ENCODE measurements at regions not wholly inside any gene's neighbourhood (a gene's known extent, or its start where the extent isn't known, plus 50 kb on each side); places are given as distances from the start of the nearest gene placed in this dataset.

- Mint-ChIP-seq H3K27me3 (no peaks in the 10 kb centered on the region), H3K36me3 (ENCODE audit: insufficient read depth) (no peaks in the 10 kb centered on the region), H3K4me1 (no peaks in the 10 kb centered on the region), H3K9me3 (peaks cover 6% of the 10 kb centered on the region), H3K27ac (ENCODE audit: low read depth) (no peak overlapping the region), H3K4me3 (no peak overlapping the region)
- ATAC-seq (replicated peaks; ENCODE audit: extremely low read depth, poor library complexity, severe bottlenecking) = no peak
- no peak for DNase-seq (ENCODE audit: low spot score in 2 of 2)
Observed at GRCh38 chr13:80469853-80470381, 129.0 kb upstream of the SPRY2 start.

- Mint-ChIP-seq H3K4me1 (no peaks in the 10 kb centered on the region), H3K36me3 (ENCODE audit: insufficient read depth) (no peaks in the 10 kb centered on the region), H3K4me3 (no peak overlapping the region), H3K27ac (ENCODE audit: low read depth) (no peak overlapping the region), H3K9me3 (peaks cover 6% of the 10 kb centered on the region), H3K27me3 (no peaks in the 10 kb centered on the region)
- ATAC-seq (replicated peaks; ENCODE audit: extremely low read depth, poor library complexity, severe bottlenecking) (no peak), DNase-seq (ENCODE audit: low spot score in 2 of 2) (no peak)
Observed at GRCh38 chr13:80469105-80469852, 128.4 kb upstream of the SPRY2 start.

- H3K4me1 Mint-ChIP-seq = no peaks in the 10 kb centered on the region
- H3K4me3 Mint-ChIP-seq = no peak overlapping the region
- no peak overlapping the region for H3K27ac Mint-ChIP-seq (ENCODE audit: low read depth)
- no peaks in the 10 kb centered on the region for H3K27me3 Mint-ChIP-seq
- peaks cover 6% of the 10 kb centered on the region for H3K9me3 Mint-ChIP-seq
- no peak for ATAC-seq (replicated peaks; ENCODE audit: extremely low read depth, poor library complexity, severe bottlenecking)
- no peaks in the 10 kb centered on the region for H3K36me3 Mint-ChIP-seq (ENCODE audit: insufficient read depth)
- DNase-seq (ENCODE audit: low spot score in 2 of 2) = no peak
Observed at GRCh38 chr13:80465321-80465720, 124.4 kb upstream of the SPRY2 start.

GRCh38 chr13:80463673-80464352, 122.9 kb upstream of the SPRY2 start:
- Mint-ChIP-seq H3K36me3 (ENCODE audit: insufficient read depth) (no peaks in the 10 kb centered on the region), H3K4me1 (no peaks in the 10 kb centered on the region), H3K9me3 (peaks cover 3% of the 10 kb centered on the region), H3K27me3 (no peaks in the 10 kb centered on the region), H3K27ac (ENCODE audit: low read depth) (no peak overlapping the region), H3K4me3 (no peak overlapping the region)
- DNase-seq (ENCODE audit: low spot score in 2 of 2) (no peak), ATAC-seq (replicated peaks; ENCODE audit: extremely low read depth, poor library complexity, severe bottlenecking) (no peak)

- DNase-seq (ENCODE audit: low spot score in 2 of 2) = no peak
- Mint-ChIP-seq H3K27ac (ENCODE audit: low read depth) (no peak overlapping the region), H3K9me3 (no peaks in the 10 kb centered on the region), H3K4me1 (no peaks in the 10 kb centered on the region), H3K36me3 (ENCODE audit: insufficient read depth) (no peaks in the 10 kb centered on the region), H3K4me3 (no peak overlapping the region), H3K27me3 (no peaks in the 10 kb centered on the region)
- no peak for ATAC-seq (replicated peaks; ENCODE audit: extremely low read depth, poor library complexity, severe bottlenecking)
Observed at GRCh38 chr13:80462567-80462966, 121.6 kb upstream of the SPRY2 start.

GRCh38 chr13:80462037-80462436, 121.1 kb upstream of the SPRY2 start:
- Mint-ChIP-seq H3K9me3 (no peaks in the 10 kb centered on the region), H3K27ac (ENCODE audit: low read depth) (no peak overlapping the region), H3K36me3 (ENCODE audit: insufficient read depth) (no peaks in the 10 kb centered on the region), H3K4me1 (no peaks in the 10 kb centered on the region), H3K4me3 (no peak overlapping the region), H3K27me3 (no peaks in the 10 kb centered on the region)
- ATAC-seq (replicated peaks; ENCODE audit: extremely low read depth, poor library complexity, severe bottlenecking) (no peak), DNase-seq (ENCODE audit: low spot score in 2 of 2) (no peak)

- DNase-seq (ENCODE audit: low spot score in 2 of 2) (no peak), ATAC-seq (replicated peaks; ENCODE audit: extremely low read depth, poor library complexity, severe bottlenecking) (no peak)
- Mint-ChIP-seq H3K9me3 (no peaks in the 10 kb centered on the region), H3K36me3 (ENCODE audit: insufficient read depth) (no peaks in the 10 kb centered on the region), H3K27ac (ENCODE audit: low read depth) (no peak overlapping the region), H3K4me3 (no peak overlapping the region), H3K4me1 (no peaks in the 10 kb centered on the region), H3K27me3 (no peaks in the 10 kb centered on the region)
Observed at GRCh38 chr13:80458543-80458942, 117.6 kb upstream of the SPRY2 start.

- H3K27ac Mint-ChIP-seq (ENCODE audit: low read depth) = no peak overlapping the region
- H3K4me1 Mint-ChIP-seq = no peaks in the 10 kb centered on the region
- DNase-seq (ENCODE audit: low spot score in 2 of 2) = no peak
- no peak for ATAC-seq (replicated peaks; ENCODE audit: extremely low read depth, poor library complexity, severe bottlenecking)
- H3K27me3 Mint-ChIP-seq = no peaks in the 10 kb centered on the region
- no peaks in the 10 kb centered on the region for H3K36me3 Mint-ChIP-seq (ENCODE audit: insufficient read depth)
- no peak overlapping the region for H3K4me3 Mint-ChIP-seq
- no peaks in the 10 kb centered on the region for H3K9me3 Mint-ChIP-seq
Observed at GRCh38 chr13:80454245-80454644, 113.3 kb upstream of the SPRY2 start.

- no peak for ATAC-seq (replicated peaks; ENCODE audit: extremely low read depth, poor library complexity, severe bottlenecking)
- Mint-ChIP-seq H3K27ac (ENCODE audit: low read depth) (no peak overlapping the region), H3K36me3 (ENCODE audit: insufficient read depth) (no peaks in the 10 kb centered on the region), H3K4me1 (no peaks in the 10 kb centered on the region), H3K9me3 (no peaks in the 10 kb centered on the region), H3K4me3 (no peak overlapping the region), H3K27me3 (no peaks in the 10 kb centered on the region)
- no peak for DNase-seq (ENCODE audit: low spot score in 2 of 2)
Observed at GRCh38 chr13:80452279-80452678, 111.4 kb upstream of the SPRY2 start.

GRCh38 chr13:80451641-80452040, 110.7 kb upstream of the SPRY2 start:
- Mint-ChIP-seq H3K27ac (ENCODE audit: low read depth) (no peak overlapping the region), H3K27me3 (no peaks in the 10 kb centered on the region), H3K36me3 (ENCODE audit: insufficient read depth) (no peaks in the 10 kb centered on the region), H3K9me3 (no peaks in the 10 kb centered on the region), H3K4me3 (no peak overlapping the region), H3K4me1 (no peaks in the 10 kb centered on the region)
- no peak for ATAC-seq (replicated peaks; ENCODE audit: extremely low read depth, poor library complexity, severe bottlenecking)
- DNase-seq (ENCODE audit: low spot score in 2 of 2) = no peak

GRCh38 chr13:80450386-80450785, 109.5 kb upstream of the SPRY2 start:
- Mint-ChIP-seq H3K27ac (ENCODE audit: low read depth) (no peak overlapping the region), H3K9me3 (no peaks in the 10 kb centered on the region), H3K4me3 (no peak overlapping the region), H3K4me1 (no peaks in the 10 kb centered on the region), H3K27me3 (no peaks in the 10 kb centered on the region), H3K36me3 (ENCODE audit: insufficient read depth) (no peaks in the 10 kb centered on the region)
- no peak for DNase-seq (ENCODE audit: low spot score in 2 of 2)
- no peak for ATAC-seq (replicated peaks; ENCODE audit: extremely low read depth, poor library complexity, severe bottlenecking)

GRCh38 chr13:80448725-80449124, 107.8 kb upstream of the SPRY2 start:
- Mint-ChIP-seq H3K9me3 (peaks cover 5% of the 10 kb centered on the region), H3K4me3 (no peak overlapping the region), H3K4me1 (peaks cover 5% of the 10 kb centered on the region), H3K27me3 (no peaks in the 10 kb centered on the region), H3K36me3 (ENCODE audit: insufficient read depth) (no peaks in the 10 kb centered on the region), H3K27ac (ENCODE audit: low read depth) (no peak overlapping the region)
- ATAC-seq (replicated peaks; ENCODE audit: extremely low read depth, poor library complexity, severe bottlenecking) (no peak), DNase-seq (ENCODE audit: low spot score in 2 of 2) (no peak)

- DNase-seq (ENCODE audit: low spot score in 2 of 2) = no peak
- Mint-ChIP-seq H3K4me1 (peaks cover 5% of the 10 kb centered on the region), H3K27me3 (no peaks in the 10 kb centered on the region), H3K36me3 (ENCODE audit: insufficient read depth) (no peaks in the 10 kb centered on the region), H3K27ac (ENCODE audit: low read depth) (no peak overlapping the region), H3K9me3 (peaks cover 10% of the 10 kb centered on the region), H3K4me3 (no peak overlapping the region)
- ATAC-seq (replicated peaks; ENCODE audit: extremely low read depth, poor library complexity, severe bottlenecking) = no peak
Observed at GRCh38 chr13:80447747-80448146, 106.8 kb upstream of the SPRY2 start.
